Aorta (tissue), 5 donors: ENCODE measurements at regions not wholly inside any gene's neighbourhood (a gene's known extent, or its start where the extent isn't known, plus 50 kb on each side); places are given as distances from the start of the nearest gene placed in this dataset.

Source experiments
- ATAC-seq: fragments of 200-7000 bp; cut with Tn5 transposase; one replicate; pipeline ENCODE4 v1.9.1; 2022; ENCODE audit warnings: moderate library complexity; ENCODE audit not compliant: low FRiP score
- DNase-seq, 2 donors: peaks; one replicate each; pipeline ENCODE4 v3.0.0-alpha.2; 2020
- H3K27ac ChIP-seq, 2 donors: one replicate each; pipeline ENCODE4 v1.5.1; 2013; ENCODE audit warnings: low read length in 2 of 2, mild to moderate bottlenecking in 2 of 2, moderate library complexity in 2 of 2, control low read depth in 1 of 2, inconsistent platforms in 1 of 2, low read depth in 1 of 2
- H3K27me3 ChIP-seq, 2 donors: one replicate each; pipeline ENCODE4 v1.6.1; 2013; ENCODE audit warnings: control low read depth in 1 of 2, low read length in 1 of 2, mild to moderate bottlenecking in 1 of 2, moderate library complexity in 1 of 2; ENCODE audit not compliant: insufficient read depth in 2 of 2, control insufficient read depth in 1 of 2
- H3K36me3 ChIP-seq, 2 donors: one replicate each; pipeline ENCODE4 v1.6.1; 2013; ENCODE audit warnings: control low read depth in 1 of 2, low read length in 1 of 2, mild to moderate bottlenecking in 1 of 2; ENCODE audit not compliant: insufficient read depth in 2 of 2, control insufficient read depth in 1 of 2
- H3K4me1 ChIP-seq, 2 donors: one replicate each; pipeline ENCODE4 v1.6.1; 2013; ENCODE audit warnings: low read length in 2 of 2, control low read depth in 1 of 2, mild to moderate bottlenecking in 1 of 2, moderate library complexity in 1 of 2; ENCODE audit not compliant: insufficient read depth in 2 of 2, control insufficient read depth in 1 of 2
- H3K4me3 ChIP-seq, 2 donors: one replicate each; pipeline ENCODE4 v1.5.1; 2013; ENCODE audit warnings: low read length in 2 of 2, control low read depth in 1 of 2, mild to moderate bottlenecking in 1 of 2
- H3K9me3 ChIP-seq: one replicate; pipeline ENCODE4 v1.6.1; 2013; ENCODE audit warnings: mild to moderate bottlenecking, low read length; ENCODE audit not compliant: control insufficient read depth
- WGBS, 2 donors: extraction: QIAGEN DNeasy Blood & Tissue Kit; methylation state at CpG; one replicate each; pipeline ENCODE4 v1.1.7; 2013; 5-methylcytosine and 5-hydroxymethylcytosine counted together
- intact Hi-C, 2 donors: fragments of 100-400 bp; cut with DNase I; formaldehyde crosslinking; loops; one replicate each; pipeline versions ENCODE4 v1.14.2 to v1.15.0; 2022
- donor health status: healthy with polysubstance abuse.
- donor health status: Bipolar disorder and iron deficiency.
- donor health status: DM: no; HTN: no; CAD: no.
- donor health status: DM: no; HTN: no; CAD: no.
- donor health status: DM: yes; HTN: yes; CAD: no.

- Histone ChIP-seq H3K4me1 (no peaks in the 10 kb centered on the region), H3K4me3 (no peak overlapping the region), H3K36me3 (no peaks in the 10 kb centered on the region), H3K27ac (no peak overlapping the region), H3K27me3 (no peaks in the 10 kb centered on the region), H3K9me3 (peaks cover 2% of the 10 kb centered on the region)
- no peak for ATAC-seq
- WGBS, 2 donors: 80 to 90% methylated on average over 22 of the region's 22 CpGs
- DNase-seq: peak; percentile 21 to 63
- intact Hi-C loops: no loop called here
These were observed 1090.0 kb downstream of the BRD1 start for GRCh38 chr22:48737461-48738203.

GRCh38 chr22:48736593-48737460 is 1090.8 kb downstream of the BRD1 start:
- intact Hi-C loops: no loop called here
- 88% methylated on average over 29 of the region's 29 CpGs for WGBS, 2 donors
- no peak for ATAC-seq

GRCh38 chr22:48734961-48735360 is 1092.7 kb downstream of the BRD1 start:
- intact Hi-C loops: no loop called here
- no peak overlapping the region for H3K4me3 ChIP-seq
- H3K27me3 ChIP-seq: no peaks in the 10 kb centered on the region
- H3K9me3 ChIP-seq: peaks cover 4% of the 10 kb centered on the region
- DNase-seq (peak; percentile 21 to 64), ATAC-seq (no peak)
- H3K27ac ChIP-seq: no peak overlapping the region
- 93 to 94% methylated on average over 16 of the region's 16 CpGs for WGBS, 2 donors
- no peaks in the 10 kb centered on the region for H3K4me1 ChIP-seq
- no peaks in the 10 kb centered on the region for H3K36me3 ChIP-seq

More at GRCh38 chr22:48736593-48737460, 1090.8 kb downstream of the BRD1 start:
- DNase-seq: peak; percentile 29 to 52
- Histone ChIP-seq H3K36me3 (no peaks in the 10 kb centered on the region), H3K27ac (no peak overlapping the region), H3K27me3 (no peaks in the 10 kb centered on the region), H3K4me1 (no peaks in the 10 kb centered on the region), H3K4me3 (no peak overlapping the region), H3K9me3 (peaks cover 2% of the 10 kb centered on the region)

GRCh38 chr22:48734359-48734758 is 1093.3 kb downstream of the BRD1 start:
- intact Hi-C loops: no loop called here
- H3K36me3 ChIP-seq: no peaks in the 10 kb centered on the region
- 95% methylated on average over 10 of the region's 10 CpGs for WGBS, 2 donors

GRCh38 chr22:48729499-48730171 is 1098.0 kb downstream of the BRD1 start:
- ATAC-seq (no peak), DNase-seq (peak; percentile 10 to 26)
- intact Hi-C loops: no loop called here
- H3K9me3 ChIP-seq: peaks cover 2% of the 10 kb centered on the region
- H3K27ac ChIP-seq: no peak overlapping the region
- no peak overlapping the region for H3K4me3 ChIP-seq
- 85 to 96% methylated on average over 9 of the region's 9 CpGs for WGBS, 2 donors
- no peaks in the 10 kb centered on the region for H3K27me3 ChIP-seq
- H3K36me3 ChIP-seq: no peaks in the 10 kb centered on the region
- H3K4me1 ChIP-seq: no peaks in the 10 kb centered on the region

More at GRCh38 chr22:48734359-48734758, 1093.3 kb downstream of the BRD1 start:
- ATAC-seq (no peak), DNase-seq (peak; percentile 22 to 23)
- Histone ChIP-seq H3K4me3 (no peak overlapping the region), H3K9me3 (peaks cover 3% of the 10 kb centered on the region), H3K27me3 (no peaks in the 10 kb centered on the region), H3K4me1 (no peaks in the 10 kb centered on the region), H3K27ac (no peak overlapping the region)

- WGBS, 2 donors: 89 to 91% methylated on average over 3 of the region's 3 CpGs
- H3K36me3 ChIP-seq: no peaks in the 10 kb centered on the region
- no peak overlapping the region for H3K4me3 ChIP-seq
- H3K27ac ChIP-seq: no peak overlapping the region
- intact Hi-C loops: no loop called here
- DNase-seq (no peak), ATAC-seq (no peak)
- H3K9me3 ChIP-seq: peaks cover 2% of the 10 kb centered on the region
- no peaks in the 10 kb centered on the region for H3K27me3 ChIP-seq
- no peaks in the 10 kb centered on the region for H3K4me1 ChIP-seq
These were observed 1100.1 kb downstream of the BRD1 start for GRCh38 chr22:48727454-48728058.

GRCh38 chr22:48724899-48725298 is 1102.8 kb downstream of the BRD1 start:
- Histone ChIP-seq H3K9me3 (no peaks in the 10 kb centered on the region), H3K36me3 (no peaks in the 10 kb centered on the region), H3K4me1 (no peaks in the 10 kb centered on the region), H3K27me3 (no peaks in the 10 kb centered on the region), H3K4me3 (no peak overlapping the region), H3K27ac (no peak overlapping the region)
- ATAC-seq: no peak
- 92% methylated on average over 12 of the region's 12 CpGs for WGBS, 2 donors
- DNase-seq: peak; percentile 28 to 60
- intact Hi-C loops: no loop called here

GRCh38 chr22:48722661-48723060 is 1105.0 kb downstream of the BRD1 start:
- DNase-seq: peak; percentile 17 to 43
- intact Hi-C loops: no loop called here
- 96 to 98% methylated on average over 9 to 10 of the region's 10 CpGs for WGBS, 2 donors

More at GRCh38 chr22:48722661-48723060, 1105.0 kb downstream of the BRD1 start:
- no peaks in the 10 kb centered on the region for H3K9me3 ChIP-seq
- no peaks in the 10 kb centered on the region for H3K27me3 ChIP-seq
- no peak overlapping the region for H3K27ac ChIP-seq
- no peaks in the 10 kb centered on the region for H3K36me3 ChIP-seq
- H3K4me1 ChIP-seq: no peaks in the 10 kb centered on the region
- ATAC-seq: no peak
- H3K4me3 ChIP-seq: no peak overlapping the region
